ENCODE measurements at regions not wholly inside any gene's neighbourhood (a gene's known extent, or its start where the extent isn't known, plus 50 kb on each side); places are given as distances from the start of the nearest gene placed in this dataset.
"Not testable (repeated sequence)": the region's sequence is repeated elsewhere in the genome, so short reads cannot be mapped to it uniquely, and the experiment has no call there.

GRCh38 chr12:82596483-82596882, 90.2 kb upstream of the TMTC2 start:
- Histone ChIP-seq H3K9me3 (no peaks in the 10 kb centered on the region), H3K36me3 (replicated peaks) (no peaks in the 10 kb centered on the region), H3K4me1 (peaks cover 14% of the 10 kb centered on the region), H3K4me3 (no peak overlapping the region), H3K27me3 (ENCODE audit: low read depth) (no peaks in the 10 kb centered on the region)
- DNase-seq (ENCODE audit: low spot score in 2 of 2), result no peak
- in situ Hi-C loops (cut with MboI; ENCODE audit: low sequenced_read_pairs), result no loop called here

- in situ Hi-C loops (cut with MboI; ENCODE audit: low sequenced_read_pairs), result no loop called here
- no peaks in the 10 kb centered on the region for H3K27me3 ChIP-seq (ENCODE audit: low read depth)
- no peak for DNase-seq (ENCODE audit: low spot score in 2 of 2)
These were observed 86.3 kb upstream of the TMTC2 start for GRCh38 chr12:82600379-82600778.

DNA sequence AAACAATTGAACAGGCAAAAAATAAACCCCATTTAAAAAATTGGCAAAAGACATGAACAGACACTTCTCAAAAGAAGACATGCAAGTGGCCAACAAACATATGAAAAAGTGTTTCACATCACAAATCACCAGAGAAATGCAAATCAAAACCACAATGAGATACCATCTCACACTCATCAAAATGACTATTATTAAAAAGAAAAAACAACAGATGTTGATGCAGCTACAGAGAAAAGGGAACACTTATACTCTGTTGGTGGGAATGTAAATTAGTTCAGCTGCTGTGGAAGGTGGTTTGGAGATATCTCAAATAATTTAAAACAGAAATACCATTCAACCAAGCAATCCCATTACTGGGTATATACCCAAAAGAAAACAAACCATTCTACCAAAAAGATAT, 83.1 kb upstream of the TMTC2 start:
- H3K36me3 ChIP-seq (replicated peaks); H3K9me3 ChIP-seq; H3K4me1 ChIP-seq; H3K4me3 ChIP-seq; DNase-seq (ENCODE audit: low spot score in 2 of 2); H3K27me3 ChIP-seq (ENCODE audit: low read depth); in situ Hi-C loops (cut with MboI; ENCODE audit: low sequenced_read_pairs): not testable (repeated sequence)

More at GRCh38 chr12:82600379-82600778, 86.3 kb upstream of the TMTC2 start:
- Histone ChIP-seq H3K4me3 (no peak overlapping the region), H3K36me3 (replicated peaks) (no peaks in the 10 kb centered on the region), H3K9me3 (no peaks in the 10 kb centered on the region), H3K4me1 (no peaks in the 10 kb centered on the region)

DNA sequence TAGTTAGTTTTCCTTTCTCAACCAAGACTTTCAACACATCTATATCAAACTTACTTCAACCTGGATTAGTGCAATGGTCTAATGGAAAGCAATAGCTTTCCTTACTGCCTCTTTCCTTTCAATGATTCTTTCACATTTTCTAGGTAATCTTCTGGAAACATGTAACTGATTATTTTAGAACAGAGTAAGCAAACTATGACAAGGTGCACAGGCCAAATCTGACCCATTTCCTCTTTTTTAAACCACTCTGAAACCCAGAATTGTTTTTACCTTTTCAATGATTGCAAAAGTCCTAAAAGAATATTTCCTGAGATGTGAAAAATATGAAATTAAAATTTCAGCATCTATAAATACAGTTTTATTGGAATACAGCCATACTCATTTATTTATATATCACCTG, 81.6 kb upstream of the TMTC2 start:
- no peaks in the 10 kb centered on the region for H3K36me3 ChIP-seq (replicated peaks)
- no peaks in the 10 kb centered on the region for H3K4me1 ChIP-seq
- in situ Hi-C loops (cut with MboI; ENCODE audit: low sequenced_read_pairs), result no loop called here
- no peaks in the 10 kb centered on the region for H3K9me3 ChIP-seq
- DNase-seq (ENCODE audit: low spot score in 2 of 2), result no peak
- no peak overlapping the region for H3K4me3 ChIP-seq
- no peaks in the 10 kb centered on the region for H3K27me3 ChIP-seq (ENCODE audit: low read depth)

DNA sequence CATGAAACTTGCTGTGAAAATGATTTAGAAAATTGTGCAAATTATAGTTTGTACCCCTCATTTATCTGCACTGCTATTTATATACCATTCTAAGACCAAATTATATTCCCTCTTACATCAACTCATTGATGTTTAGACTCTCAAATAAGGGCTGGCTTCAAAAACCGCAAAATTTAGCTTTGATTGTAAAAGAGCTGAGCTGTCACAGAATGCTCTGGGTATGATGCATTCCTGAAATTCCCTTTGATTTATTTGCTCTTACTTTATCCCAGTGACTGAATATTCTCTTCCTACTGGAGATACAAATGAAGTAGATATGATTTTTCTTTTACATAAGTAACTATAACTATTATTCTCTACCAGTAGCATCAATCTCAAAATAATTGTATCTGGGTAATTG, 78.0 kb upstream of the TMTC2 start:
- in situ Hi-C loops (cut with MboI; ENCODE audit: low sequenced_read_pairs), result no loop called here
- Histone ChIP-seq H3K4me1 (no peaks in the 10 kb centered on the region), H3K27me3 (ENCODE audit: low read depth) (no peaks in the 10 kb centered on the region), H3K4me3 (no peak overlapping the region), H3K9me3 (no peaks in the 10 kb centered on the region), H3K36me3 (replicated peaks) (no peaks in the 10 kb centered on the region)
- DNase-seq (ENCODE audit: low spot score in 2 of 2), result no peak

- Histone ChIP-seq H3K9me3 (no peaks in the 10 kb centered on the region), H3K36me3 (replicated peaks) (no peaks in the 10 kb centered on the region), H3K4me3 (no peak overlapping the region), H3K27me3 (ENCODE audit: low read depth) (no peaks in the 10 kb centered on the region), H3K4me1 (no peaks in the 10 kb centered on the region)
- DNase-seq (ENCODE audit: low spot score in 2 of 2), result no peak
- in situ Hi-C loops (cut with MboI; ENCODE audit: low sequenced_read_pairs), result no loop called here
These were observed 77.3 kb upstream of the TMTC2 start for GRCh38 chr12:82609234-82609914.

DNA sequence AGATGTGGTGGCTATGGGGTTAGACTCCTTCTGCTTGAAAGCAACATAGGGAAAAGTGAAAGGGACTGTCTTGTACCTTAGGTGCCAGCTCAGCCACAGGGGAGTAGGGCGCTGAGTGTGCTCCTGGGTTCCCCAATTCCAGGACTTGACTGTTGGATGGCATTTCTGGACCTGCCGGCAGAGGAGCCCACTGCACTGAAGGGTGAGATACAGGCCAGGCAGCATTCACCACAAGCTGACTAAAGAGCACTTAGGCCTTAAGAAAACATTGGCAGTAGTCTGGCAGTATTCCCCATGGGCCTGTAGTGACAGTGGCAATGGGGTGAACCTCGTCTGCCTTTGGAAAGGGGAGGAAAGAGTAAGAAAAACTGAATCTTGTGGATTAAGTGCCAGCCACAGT, 67.1 kb upstream of the TMTC2 start:
- Histone ChIP-seq H3K4me3 (no peak overlapping the region), H3K4me1 (no peaks in the 10 kb centered on the region), H3K9me3 (no peaks in the 10 kb centered on the region), H3K36me3 (replicated peaks) (no peaks in the 10 kb centered on the region), H3K27me3 (ENCODE audit: low read depth) (no peaks in the 10 kb centered on the region)
- no peak for DNase-seq (ENCODE audit: low spot score in 2 of 2)
- in situ Hi-C loops (cut with MboI; ENCODE audit: low sequenced_read_pairs), result no loop called here

DNA sequence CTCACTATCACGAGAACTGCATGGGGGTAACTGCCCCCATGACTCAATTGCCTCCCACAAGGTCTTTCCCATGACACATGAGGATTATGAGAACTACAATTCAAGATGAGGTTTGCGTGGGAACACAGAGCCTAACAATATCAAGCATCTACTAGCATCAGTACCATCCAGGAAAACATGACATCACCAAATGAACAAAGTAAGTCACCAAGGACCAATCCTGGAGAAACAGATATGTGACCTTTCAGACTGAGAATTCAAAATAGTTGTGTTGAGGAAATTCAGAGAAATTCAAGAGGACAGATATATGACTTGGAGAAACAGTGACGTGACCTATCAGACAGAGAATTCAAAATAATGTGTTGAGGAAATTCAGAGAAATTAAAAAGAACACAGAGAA, 65.8 kb upstream of the TMTC2 start:
- H3K4me1 ChIP-seq, result no peaks in the 10 kb centered on the region
- no peak overlapping the region for H3K4me3 ChIP-seq
- no peaks in the 10 kb centered on the region for H3K27me3 ChIP-seq (ENCODE audit: low read depth)
- in situ Hi-C loops (cut with MboI; ENCODE audit: low sequenced_read_pairs), result no loop called here
- DNase-seq (ENCODE audit: low spot score in 2 of 2), result no peak
- H3K36me3 ChIP-seq (replicated peaks), result no peaks in the 10 kb centered on the region
- no peaks in the 10 kb centered on the region for H3K9me3 ChIP-seq

DNA sequence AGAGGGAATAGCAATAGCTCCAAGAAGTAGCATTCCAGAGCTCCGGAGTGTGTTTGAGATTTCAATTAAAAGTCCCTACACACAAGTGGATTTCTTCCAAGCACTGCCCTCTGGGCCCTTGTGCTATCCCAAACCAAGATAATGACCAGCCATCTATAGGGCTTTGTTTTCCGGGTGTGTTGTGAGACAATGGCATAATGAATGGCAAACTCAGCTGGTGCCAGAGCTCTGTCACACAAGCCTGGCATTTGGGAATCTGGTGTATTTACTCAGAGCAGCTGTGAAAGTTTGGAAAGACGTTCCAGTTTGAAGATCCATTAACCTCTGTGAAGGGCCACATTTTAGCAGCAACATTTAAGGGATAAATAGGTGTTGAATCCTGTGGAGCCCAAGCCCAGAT, 61.2 kb upstream of the TMTC2 start:
- H3K36me3 ChIP-seq (replicated peaks), result no peaks in the 10 kb centered on the region
- DNase-seq (ENCODE audit: low spot score in 2 of 2), result no peak
- no peaks in the 10 kb centered on the region for H3K27me3 ChIP-seq (ENCODE audit: low read depth)
- H3K9me3 ChIP-seq, result no peaks in the 10 kb centered on the region
- in situ Hi-C loops (cut with MboI; ENCODE audit: low sequenced_read_pairs), result no loop called here
- H3K4me3 ChIP-seq, result no peak overlapping the region
- H3K4me1 ChIP-seq, result 0 out of 2 replicates have a peak, but pooled peaks cover 2% of the 10 kb centered on the region

DNA sequence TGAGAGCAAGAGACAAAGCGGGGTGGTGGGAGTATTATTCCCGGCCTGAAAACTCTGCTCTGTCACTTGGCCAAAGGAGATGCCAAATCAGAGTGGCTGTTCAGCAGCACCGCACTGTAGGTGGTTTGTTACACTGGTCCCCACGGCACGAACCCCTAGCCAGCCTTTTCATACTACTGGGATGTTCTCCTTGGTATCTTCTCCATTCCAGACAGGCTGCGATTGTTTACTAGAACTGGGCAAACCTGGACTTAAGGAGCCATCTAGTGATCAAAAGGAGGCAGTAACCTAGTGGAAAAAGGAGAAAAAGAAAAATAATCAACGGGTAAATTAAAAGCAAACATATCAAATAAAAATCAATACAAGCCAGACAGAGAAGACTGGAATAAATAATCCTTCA, 58.9 kb upstream of the TMTC2 start:
- Histone ChIP-seq H3K9me3 (no peaks in the 10 kb centered on the region), H3K36me3 (replicated peaks) (no peaks in the 10 kb centered on the region), H3K27me3 (ENCODE audit: low read depth) (no peaks in the 10 kb centered on the region), H3K4me1 (0 out of 2 replicates have a peak, but pooled peaks cover 2% of the 10 kb centered on the region), H3K4me3 (no peak overlapping the region)
- peak; percentile 18 to 38 for DNase-seq (ENCODE audit: low spot score in 2 of 2)
- in situ Hi-C loops (cut with MboI; ENCODE audit: low sequenced_read_pairs), result no loop called here

DNA sequence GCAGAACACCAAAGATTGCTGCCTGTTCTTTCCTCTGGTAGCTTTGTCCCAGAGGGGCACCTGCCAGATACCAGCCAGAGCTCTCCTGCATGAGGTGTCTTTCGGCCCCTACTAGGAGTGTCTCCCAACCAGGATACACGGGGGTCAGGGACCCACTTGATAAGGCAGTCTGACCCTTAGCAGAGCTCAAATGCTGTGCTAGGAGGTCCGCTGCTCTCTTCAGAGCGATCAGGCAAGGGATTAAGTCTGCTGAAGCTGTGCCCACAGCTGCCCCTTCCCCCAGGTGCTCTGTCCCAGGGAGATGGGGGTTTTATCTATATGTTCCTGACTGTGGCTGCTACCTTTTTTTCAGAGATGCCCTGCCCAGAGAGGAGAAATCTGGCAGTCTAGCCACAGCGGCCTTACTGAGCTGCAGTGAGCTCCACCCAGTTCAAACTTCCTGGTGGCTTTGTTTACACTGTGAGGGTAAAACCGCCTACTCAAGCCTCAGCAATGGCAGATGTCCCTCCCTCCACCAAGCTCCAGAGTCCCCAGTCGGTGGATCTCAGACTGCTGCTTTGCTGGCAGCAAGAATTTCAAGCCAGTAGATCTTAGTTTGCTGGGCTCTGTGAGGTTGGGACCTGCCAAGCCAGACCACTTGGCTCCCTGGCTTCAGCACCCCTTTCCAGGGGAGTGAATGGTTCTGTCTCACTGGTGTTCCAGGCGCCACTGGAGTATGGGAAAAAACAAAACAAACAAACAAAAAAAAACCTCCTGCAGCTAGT, 52.0 kb upstream of the TMTC2 start:
- in situ Hi-C loops (cut with MboI; ENCODE audit: low sequenced_read_pairs); H3K4me3 ChIP-seq; DNase-seq (ENCODE audit: low spot score in 2 of 2); H3K4me1 ChIP-seq; H3K27me3 ChIP-seq (ENCODE audit: low read depth); H3K36me3 ChIP-seq (replicated peaks); H3K9me3 ChIP-seq: not testable (repeated sequence)

DNA sequence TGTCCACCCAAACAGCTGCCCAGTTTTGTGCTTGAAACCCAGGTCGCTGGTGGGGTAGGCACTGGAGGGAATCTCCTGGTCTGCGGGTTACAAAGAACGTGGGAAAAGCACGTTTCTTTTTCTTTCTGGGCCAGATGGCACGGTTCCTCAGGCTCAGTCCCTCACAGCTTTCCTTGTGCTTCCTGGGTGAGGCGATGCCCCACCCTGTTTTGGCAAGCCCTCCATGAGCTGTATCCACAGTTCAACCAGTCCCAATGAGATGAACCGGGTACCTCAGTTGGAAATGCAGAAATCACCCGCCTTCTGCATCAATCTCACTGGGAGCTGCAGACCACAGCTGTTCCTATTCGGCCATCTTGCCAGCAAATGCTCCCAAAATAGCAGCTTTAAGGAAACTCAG, 51.4 kb upstream of the TMTC2 start:
- no peaks in the 10 kb centered on the region for H3K4me1 ChIP-seq
- no peak overlapping the region for H3K4me3 ChIP-seq
- in situ Hi-C loops (cut with MboI; ENCODE audit: low sequenced_read_pairs), result no loop called here
- no peak for DNase-seq (ENCODE audit: low spot score in 2 of 2)
- 0 out of 2 replicates have a peak, but pooled peaks cover 2% of the 10 kb centered on the region for H3K9me3 ChIP-seq
- no peaks in the 10 kb centered on the region for H3K27me3 ChIP-seq (ENCODE audit: low read depth)
- H3K36me3 ChIP-seq (replicated peaks), result no peaks in the 10 kb centered on the region

All from HAP-1 (cell line).